GM12878 (cell line): ENCODE measurements at regions not wholly inside any gene's neighbourhood (a gene's known extent, or its start where the extent isn't known, plus 50 kb on each side); places are given as distances from the start of the nearest gene placed in this dataset.

Source experiments
- ATAC-seq: fragments of 200-7000 bp; cut with Tn5 transposase; 3 replicates; pipeline ENCODE4 v1.9.1; 2020; ENCODE audit warnings: mild to moderate bottlenecking, moderate library complexity
- BruUV-seq: library from RNA; stranded (reverse); fragments of 400-500 nt; replicated peaks from 2 replicates; lab custom pipeline; 2021; lab: Mats Ljungman, UMichigan
- CTCF ChIA-PET: fragments of 300-600 bp; sonication (Branson Sonifier 250); formaldehyde crosslinking; extraction: SDS; loops from one replicate; lab custom pipeline; 2021; ENCODE audit warnings: inconsistent platforms; lab: Yijun Ruan, JAX
- POLR2A ChIA-PET: fragments of 350-600 bp; formaldehyde crosslinking; extraction: SDS; loops from one replicate; lab custom pipeline; 2021; ENCODE audit warnings: inconsistent platforms; lab: Charles Lee
- RAD21 ChIA-PET: fragments of 300-600 bp; sonication (Branson Sonifier 250); formaldehyde crosslinking; loops from one replicate; lab custom pipeline; 2023; ENCODE audit warnings: antibody characterized with exemption; ENCODE audit not compliant: unreplicated experiment; lab: Charles Lee
- SMC1A ChIA-PET: fragments of 300-600 bp; sonication (Branson Sonifier 250); formaldehyde crosslinking; loops from one replicate; lab custom pipeline; 2023; ENCODE audit not compliant: unreplicated experiment, uncharacterized antibody; lab: Charles Lee
- DNase-seq: peaks from one replicate; pipeline ENCODE4 v3.0.0-alpha.2; 2011; ENCODE audit warnings: low read depth, low spot score
- FAIRE-seq: peaks from 3 replicates; lab custom pipeline; 2011; peaks lifted over from hg19 to GRCh38; lab: Jason Lieb, UNC
- H2AFZ ChIP-seq: 2 replicates; pipeline ENCODE4 v1.6.0; 2011; ENCODE audit warnings: low read depth, low read length, control low read depth; ENCODE audit not compliant: control insufficient read depth
- H3K27ac ChIP-seq: 2 replicates; pipeline ENCODE4 v1.5.1; 2011; ENCODE audit warnings: control low read depth; ENCODE audit not compliant: control insufficient read depth, insufficient read depth
- H3K27me3 ChIP-seq, 2 experiments: replicated peaks in 1 of 2; 2 replicates each; pipeline versions ENCODE4 v1.6.0 to v1.6.1; 2011; ENCODE audit warnings: low read length in 1 of 2; ENCODE audit not compliant: control insufficient read depth in 2 of 2, insufficient read depth in 2 of 2
- H3K36me3 ChIP-seq, 2 experiments: 2 replicates each; pipeline ENCODE4 v1.5.1; 2011; ENCODE audit warnings: low read length in 1 of 2; ENCODE audit not compliant: control insufficient read depth in 2 of 2, insufficient read depth in 2 of 2
- H3K4me1 ChIP-seq: 2 replicates; pipeline ENCODE4 v1.6.1; 2011; ENCODE audit warnings: mild to moderate bottlenecking, low read length, moderate library complexity, mixed read lengths; ENCODE audit not compliant: control insufficient read depth, insufficient read depth
- H3K4me2 ChIP-seq: 2 replicates; pipeline ENCODE4 v1.6.0; 2011; ENCODE audit warnings: control low read depth; ENCODE audit not compliant: control insufficient read depth, insufficient read depth
- H3K4me3 ChIP-seq: fragments of 200-600 bp; sonication (generic); 2 replicates; pipeline ENCODE4 v1.5.1; 2016
- H3K79me2 ChIP-seq: 2 replicates; pipeline ENCODE4 v1.6.0; 2011; ENCODE audit warnings: low read length; ENCODE audit not compliant: control insufficient read depth, insufficient read depth
- H3K9ac ChIP-seq: 2 replicates; pipeline ENCODE4 v1.8.0; 2011; ENCODE audit warnings: low read length, control low read depth, mixed read lengths; ENCODE audit not compliant: control insufficient read depth, insufficient read depth
- H3K9me3 ChIP-seq: replicated peaks from 3 replicates; pipeline ENCODE4 v1.5.1; 2011; ENCODE audit warnings: mild to moderate bottlenecking, low read length; ENCODE audit not compliant: control insufficient read depth, insufficient read depth
- H4K20me1 ChIP-seq: 2 replicates; pipeline ENCODE4 v1.6.0; 2011; ENCODE audit not compliant: control insufficient read depth, insufficient read depth
- ATF7 ChIP-seq: fragments of 450-650 bp; IDR thresholded peaks from 2 replicates; pipeline ENCODE4 v1.6.1; 2016; ENCODE audit warnings: low read depth, mild to moderate bottlenecking
- BACH1 ChIP-seq: fragments of 450-650 bp; IDR thresholded peaks from 2 replicates; pipeline ENCODE4 v1.6.1; 2017; ENCODE audit warnings: mild to moderate bottlenecking, borderline replicate concordance
- CREB1 ChIP-seq: IDR thresholded peaks from 2 replicates; pipeline ENCODE4 v1.6.1; 2012; ENCODE audit warnings: low read depth, mild to moderate bottlenecking, inconsistent platforms
- CREM ChIP-seq: IDR thresholded peaks from 2 replicates; pipeline ENCODE4 v1.6.1; 2014; ENCODE audit warnings: antibody characterized with exemption, low read depth
- FOS ChIP-seq: IDR thresholded peaks from 3 replicates; pipeline ENCODE4 v1.6.1; 2011; ENCODE audit warnings: borderline replicate concordance; ENCODE audit not compliant: insufficient read length; ENCODE audit errors: extremely low read depth
- FOXK2 ChIP-seq: fragments of 450-650 bp; IDR thresholded peaks from 2 replicates; pipeline ENCODE4 v1.6.1; 2017; ENCODE audit warnings: mild to moderate bottlenecking, moderate library complexity
- FOXM1 ChIP-seq: IDR thresholded peaks from 2 replicates; pipeline ENCODE4 v1.6.1; 2012; ENCODE audit warnings: low read depth, mild to moderate bottlenecking, inconsistent platforms, low read length, moderate library complexity
- GABPA ChIP-seq: IDR thresholded peaks from 2 replicates; pipeline ENCODE4 v1.6.1; 2014; ENCODE audit warnings: antibody characterized with exemption, low read depth, mild to moderate bottlenecking, inconsistent platforms
- HDAC6 ChIP-seq: fragments of 200-600 bp; sonication (generic); IDR thresholded peaks from one replicate; pipeline ENCODE4 v1.8.0; 2017; ENCODE audit warnings: antibody characterized with exemption; ENCODE audit not compliant: unreplicated experiment
- MXI1 ChIP-seq: fragments of 150-350 bp; IDR thresholded peaks from 2 replicates; pipeline ENCODE4 v1.6.1; 2011; ENCODE audit warnings: low read depth, mild to moderate bottlenecking, inconsistent platforms, low read length, improper control_type of control experiment
- NR2C1 ChIP-seq: fragments of 450-650 bp; IDR thresholded peaks from 2 replicates; pipeline ENCODE4 v1.6.1; 2017; ENCODE audit warnings: antibody characterized with exemption, mild to moderate bottlenecking, moderate library complexity
- POLR2A ChIP-seq: IDR thresholded peaks from 2 replicates; pipeline ENCODE4 v1.6.1; 2011; ENCODE audit warnings: low read depth, mild to moderate bottlenecking, low read length
- RAD51 ChIP-seq: fragments of 450-650 bp; IDR thresholded peaks from 2 replicates; pipeline ENCODE4 v1.6.1; 2016; ENCODE audit warnings: moderate library complexity, mild to moderate bottlenecking, inconsistent platforms
- SMAD5 ChIP-seq: IDR thresholded peaks from 2 replicates; pipeline ENCODE4 v1.6.1; 2016; ENCODE audit warnings: antibody characterized with exemption, low read depth
- SMC3 ChIP-seq: IDR thresholded peaks from 2 replicates; pipeline ENCODE4 v1.6.1; 2011; ENCODE audit warnings: low read length, improper control_type of control experiment, borderline replicate concordance
- SREBF1 ChIP-seq: IDR thresholded peaks from 2 replicates; pipeline ENCODE4 v1.6.1; 2012; ENCODE audit warnings: mild to moderate bottlenecking, low read length
- TAF1 ChIP-seq: IDR thresholded peaks from 2 replicates; pipeline ENCODE4 v1.6.1; 2011; ENCODE audit warnings: mild to moderate bottlenecking, low read depth, low read length, borderline replicate concordance
- ZBTB4 ChIP-seq: fragments of 450-650 bp; formaldehyde crosslinking; IDR thresholded peaks from 2 replicates; pipeline ENCODE4 v1.4.0; 2022; ENCODE audit warnings: mild to moderate bottlenecking, moderate library complexity
- ZNF24 ChIP-seq: fragments of 450-650 bp; IDR thresholded peaks from 2 replicates; pipeline ENCODE4 v1.6.1; 2017; ENCODE audit warnings: antibody characterized with exemption, mild to moderate bottlenecking
- ZNF592 ChIP-seq: fragments of 450-650 bp; IDR thresholded peaks from 2 replicates; pipeline ENCODE4 v1.6.1; 2017; ENCODE audit warnings: mild to moderate bottlenecking, moderate library complexity
- ZZZ3 ChIP-seq: IDR thresholded peaks from 2 replicates; pipeline ENCODE4 v1.6.1; 2011; ENCODE audit warnings: low read depth; ENCODE audit not compliant: control insufficient read depth, insufficient read length
- WGBS: methylation state at CpG from one replicate; pipeline ENCODE4 v1.1.6; 2016; ENCODE audit warnings: low lambda C conversion rate; ENCODE audit not compliant: insufficient replicate concordance, insufficient coverage; ENCODE audit errors: missing lambda C conversion rate; 5-methylcytosine and 5-hydroxymethylcytosine counted together
- in situ Hi-C: fragments of 300-500 bp; cut with MboI; formaldehyde crosslinking; loops from 9 replicates; pipeline ENCODE4 v1.14.3; 2018; ENCODE audit warnings: mixed read lengths
- intact Hi-C: fragments of 100-400 bp; cut with micrococcal nuclease; formaldehyde crosslinking; loops from one replicate; pipeline ENCODE4 v1.14.2; 2022; ENCODE audit not compliant: unreplicated experiment

- TF ChIP-seq ZNF592, result no peak
- TF ChIP-seq TAF1, result no peak
- no peak for TF ChIP-seq ZZZ3
- no peak for TF ChIP-seq BACH1
- TF ChIP-seq MXI1, result no peak
- TF ChIP-seq ATF7, result no peak
- no peak for TF ChIP-seq FOXK2
- no peak for TF ChIP-seq HDAC6
These were observed 265.1 kb downstream of the PSAT1 start (continued) for GRCh38 chr9:78562021-78562420.

- no peak for DNase-seq
- SMC1A ChIA-PET, result no interaction called here
- intact Hi-C loops, result no loop called here
- TF ChIP-seq FOS (no peak), FOXM1 (no peak), CREB1 (no peak), POLR2A (no peak), CREM (no peak), ZBTB4 (CRISPR knock-in tag) (no peak), RAD51 (no peak), SMAD5 (no peak), NR2C1 (no peak), ZNF24 (no peak), GABPA (no peak), SMC3 (no peak), SREBF1 (no peak)
These were observed 266.3 kb downstream of the PSAT1 start for GRCh38 chr9:78563269-78563668.

More at GRCh38 chr9:78563269-78563668, 266.3 kb downstream of the PSAT1 start:
- no peak for FAIRE-seq
- Histone ChIP-seq H3K27ac (no peak overlapping the region), H3K27me3 (no peaks in the 10 kb centered on the region), H3K9me3 (no peaks in the 10 kb centered on the region), H3K79me2 (no peaks in the 10 kb centered on the region), H3K4me3 (no peak overlapping the region), H3K4me1 (no peaks in the 10 kb centered on the region), H3K9ac (no peak overlapping the region), H2AFZ (no peak overlapping the region), H3K36me3 (no peaks in the 10 kb centered on the region), H3K4me2 (no peak overlapping the region), H4K20me1 (no peaks in the 10 kb centered on the region)
- ChIA-PET RAD21 (no interaction called here), CTCF (interaction anchor here (0.9 kb wide), 1 partner anchor 9 kb away, joined by 3 read pairs; no protein-coding TSS in a partner anchor), POLR2A (no interaction called here)
- 32% methylated on average over 5 of the region's 5 CpGs for WGBS
- BruUV-seq, result no TSS peak
- no peak for ATAC-seq
- in situ Hi-C loops, result no loop called here
